ENCODE measurements at regions not wholly inside any gene's neighbourhood (a gene's known extent, or its start where the extent isn't known, plus 50 kb on each side); places are given as distances from the start of the nearest gene placed in this dataset.
A peak's percentile ranks its signal among the peaks of the same experiment; 100 is the strongest.

DNA sequence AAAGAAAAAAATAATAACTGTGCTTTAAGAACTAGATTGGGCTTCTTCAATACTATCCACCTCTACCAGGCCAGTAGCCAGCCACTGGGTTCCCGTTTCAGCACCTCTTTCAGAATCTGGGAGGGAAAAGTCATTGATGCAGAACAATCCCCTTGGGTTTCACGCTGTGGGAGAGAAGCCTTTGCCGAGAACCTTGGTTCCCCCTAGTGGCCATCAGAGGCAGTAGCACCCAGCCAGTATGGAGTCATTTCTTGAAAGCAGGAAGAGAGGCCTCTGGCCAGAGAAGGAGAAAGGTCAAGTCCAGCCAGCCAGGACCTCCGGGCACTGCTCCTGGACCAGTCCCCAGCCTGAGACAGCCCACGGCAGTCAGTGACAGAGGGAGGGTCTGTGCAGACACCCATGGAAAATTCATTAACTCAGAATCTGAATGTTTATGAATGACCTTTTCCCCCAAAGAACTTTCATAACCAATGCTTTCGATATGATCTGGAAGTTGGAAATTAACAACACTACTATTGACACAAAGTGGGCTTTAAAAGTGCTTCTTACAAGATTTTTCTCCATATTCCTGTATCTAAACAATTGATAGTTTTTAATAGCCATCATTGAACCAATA lies 51.2 kb upstream of the CDH5 start:
- peak; percentile 68 for DNase-seq (ENCODE audit: low spot score)

DNA sequence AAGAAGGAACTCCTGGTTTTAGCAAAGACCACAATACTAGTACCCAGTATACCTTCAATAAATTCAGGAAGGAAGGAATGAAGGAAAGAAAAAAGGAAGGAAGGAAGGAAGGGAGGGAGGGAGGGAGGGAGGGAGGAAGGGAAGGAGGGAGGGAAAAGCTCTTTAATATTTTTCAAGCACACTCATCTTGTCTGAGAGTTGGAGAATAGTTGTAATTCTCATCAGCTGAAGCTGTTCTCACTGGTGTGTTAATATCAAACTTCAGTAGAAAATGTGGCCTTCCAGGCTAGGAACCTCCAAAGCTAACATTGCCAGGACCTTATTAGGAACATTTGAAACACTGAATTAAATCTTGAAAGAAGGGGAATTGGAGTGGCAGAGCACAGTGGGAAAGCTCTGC lies 55.2 kb upstream of the CDH5 start:
- DNase-seq (ENCODE audit: low spot score): no peak

DNA sequence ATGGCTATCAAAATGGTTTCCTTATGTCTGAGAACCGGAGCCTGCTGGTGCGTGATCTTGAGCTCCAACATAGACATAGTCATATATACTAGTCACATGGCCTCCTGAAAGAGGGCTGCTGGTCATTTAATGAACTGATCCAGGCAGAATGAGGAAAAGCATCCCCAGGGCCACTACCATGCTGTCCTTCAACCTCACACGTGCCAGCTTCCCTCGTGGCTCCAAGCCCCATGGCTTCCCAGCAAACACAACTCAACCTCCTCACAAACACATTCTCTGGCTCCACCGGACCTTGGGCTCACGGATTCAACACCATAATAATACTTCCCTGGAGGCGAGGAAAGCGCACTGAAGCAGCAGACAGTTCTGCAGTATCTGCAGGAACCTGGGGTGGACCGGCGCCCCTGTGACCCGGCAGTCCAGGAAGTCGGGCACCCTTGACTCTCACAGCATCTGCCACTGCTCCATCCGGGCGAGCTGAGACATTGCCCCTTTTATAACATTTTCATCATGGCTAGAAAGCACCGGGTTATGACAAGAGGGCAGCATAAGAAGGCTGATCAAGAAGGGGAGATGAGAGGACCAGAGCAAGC lies 57.2 kb upstream of the CDH5 start:
- no peak for DNase-seq (ENCODE audit: low spot score)

DNA sequence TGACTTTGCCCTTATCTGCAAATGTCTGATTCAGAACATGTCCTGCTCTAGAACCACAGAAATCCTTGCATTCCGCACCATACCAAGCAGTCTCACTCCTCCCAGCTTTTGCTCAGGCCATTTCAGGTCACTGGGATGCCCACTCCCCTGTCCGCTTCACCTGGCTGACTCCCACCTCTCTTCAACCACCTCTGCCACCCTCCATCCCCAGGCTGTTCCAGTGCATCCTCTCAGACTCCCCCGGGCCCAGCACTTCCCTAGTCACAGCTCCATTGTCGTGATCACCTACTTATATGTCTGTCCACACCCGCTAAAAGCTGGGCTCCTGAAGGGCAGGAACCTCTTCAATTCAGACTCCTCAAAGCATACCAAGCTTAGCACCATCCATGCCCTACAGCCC lies 58.4 kb upstream of the CDH5 start:
- DNase-seq (ENCODE audit: low spot score): no peak

DNA sequence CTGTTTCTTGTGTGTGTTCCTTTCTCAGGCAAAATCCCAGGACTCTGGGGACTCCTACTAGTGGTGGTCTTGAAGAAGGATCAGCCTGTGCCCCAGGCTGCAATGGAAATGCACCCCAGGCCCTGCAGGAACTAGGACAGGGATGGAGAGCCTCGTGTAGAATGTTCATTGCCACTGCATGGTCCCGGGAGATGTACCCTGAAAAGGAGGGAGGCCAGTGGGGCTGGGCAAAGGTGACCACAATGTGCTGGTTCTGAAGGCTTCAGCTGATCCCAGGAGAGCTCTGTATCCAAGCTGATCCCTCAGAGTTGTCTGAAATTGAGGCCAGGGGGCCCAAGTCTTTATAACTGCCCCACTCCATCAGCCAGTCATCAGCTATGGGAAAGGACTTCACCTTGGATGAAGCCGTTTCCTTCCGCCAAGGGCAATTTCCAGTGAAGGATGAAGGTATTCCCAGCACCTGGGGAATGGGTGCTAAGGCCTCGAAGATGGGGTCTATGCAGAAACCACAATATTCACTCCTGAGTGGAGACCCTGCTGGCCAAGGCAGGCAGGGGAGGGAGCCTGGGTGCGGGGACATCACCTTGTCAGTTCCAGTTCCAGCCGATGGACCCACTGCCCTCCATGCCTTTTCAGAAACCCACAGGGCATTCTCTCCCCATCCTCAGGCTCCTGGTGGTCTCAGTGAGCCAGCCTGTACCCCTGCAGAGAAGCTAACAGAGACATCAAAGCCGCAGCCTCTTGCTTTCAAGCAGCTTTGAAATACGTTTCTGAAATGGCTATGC lies 59.9 kb upstream of the CDH5 start:
- DNase-seq (ENCODE audit: low spot score): no peak

DNA sequence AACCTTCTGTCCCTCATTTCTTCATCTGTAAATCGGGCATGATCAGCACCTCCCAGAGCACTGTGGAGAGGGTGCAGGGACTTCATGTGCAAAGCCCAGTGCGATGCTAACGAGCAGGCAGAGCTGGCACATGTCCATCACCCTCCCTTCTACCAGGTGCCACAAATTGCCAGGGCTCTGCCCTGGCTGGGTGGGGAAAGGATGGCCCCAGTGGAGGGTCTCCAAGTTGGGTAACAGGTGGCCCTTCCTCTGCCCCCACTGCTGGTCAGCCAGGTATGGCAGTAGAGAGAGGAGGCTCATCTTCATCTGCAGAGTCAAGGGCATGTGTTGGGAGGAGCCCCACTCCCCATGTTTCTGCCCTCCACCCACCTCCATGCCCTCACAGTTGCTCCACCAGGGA lies 61.5 kb upstream of the CDH5 start:
- no peak for DNase-seq (ENCODE audit: low spot score)

DNA sequence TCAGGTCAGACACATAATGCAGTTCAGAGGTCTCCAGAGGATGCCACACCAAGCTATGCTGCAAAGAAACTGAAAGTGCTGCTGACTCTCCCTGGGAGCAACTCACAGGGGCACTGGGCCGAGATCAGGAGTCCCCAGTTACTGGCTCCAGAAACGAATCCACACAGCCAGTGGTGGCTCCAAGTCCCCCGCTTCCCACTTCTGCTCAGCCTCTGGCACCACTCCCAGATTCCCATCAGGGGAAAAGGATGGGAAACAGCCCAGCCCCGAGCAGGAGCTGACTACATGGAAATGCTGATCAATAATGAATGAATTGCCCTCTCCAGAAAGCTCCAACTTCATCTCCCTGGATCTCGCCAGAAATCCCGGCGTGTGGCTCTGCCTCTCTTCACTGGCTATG lies 62.3 kb upstream of the CDH5 start:
- DNase-seq (ENCODE audit: low spot score): no peak

DNA sequence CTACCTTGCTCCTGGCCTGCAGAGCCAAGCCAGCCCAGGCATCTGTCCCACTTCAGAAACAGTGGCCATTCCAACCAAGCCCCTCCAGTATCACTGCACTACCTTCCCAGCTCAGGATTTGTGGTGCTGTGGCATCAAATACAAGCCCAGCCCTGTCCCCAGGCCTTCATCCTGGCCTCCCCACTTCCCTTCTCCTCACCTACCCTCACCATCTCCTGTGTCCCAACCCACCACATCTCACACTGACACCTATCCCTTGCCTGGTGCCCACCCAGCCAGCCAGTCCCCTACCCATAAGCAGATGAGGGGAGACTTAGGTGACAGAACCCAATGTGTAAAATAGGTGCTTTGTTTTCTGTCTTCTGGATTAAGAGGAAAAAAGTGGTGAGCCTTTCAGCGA lies 66.0 kb upstream of the CDH5 start:
- DNase-seq (ENCODE audit: low spot score): no peak

DNA sequence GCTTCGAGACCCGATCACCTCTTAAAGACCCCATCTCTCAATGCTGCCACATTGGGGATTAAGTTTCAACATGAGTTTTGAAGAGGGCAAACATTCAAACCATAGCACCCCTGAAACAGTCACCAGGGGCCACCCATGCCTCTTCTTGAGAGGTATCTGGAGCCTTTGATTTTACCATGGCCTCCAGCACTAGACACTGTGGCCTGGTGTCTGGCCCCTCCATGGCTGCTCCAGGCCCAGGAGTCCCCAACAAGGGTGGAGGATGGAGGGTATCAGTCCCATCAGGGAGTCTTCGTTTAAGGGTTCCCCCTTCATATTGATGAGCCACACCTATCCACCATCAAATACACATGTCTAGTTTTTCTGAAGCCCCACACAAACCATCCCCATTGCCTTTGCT lies 66.5 kb upstream of the CDH5 start:
- DNase-seq (ENCODE audit: low spot score): no peak

DNA sequence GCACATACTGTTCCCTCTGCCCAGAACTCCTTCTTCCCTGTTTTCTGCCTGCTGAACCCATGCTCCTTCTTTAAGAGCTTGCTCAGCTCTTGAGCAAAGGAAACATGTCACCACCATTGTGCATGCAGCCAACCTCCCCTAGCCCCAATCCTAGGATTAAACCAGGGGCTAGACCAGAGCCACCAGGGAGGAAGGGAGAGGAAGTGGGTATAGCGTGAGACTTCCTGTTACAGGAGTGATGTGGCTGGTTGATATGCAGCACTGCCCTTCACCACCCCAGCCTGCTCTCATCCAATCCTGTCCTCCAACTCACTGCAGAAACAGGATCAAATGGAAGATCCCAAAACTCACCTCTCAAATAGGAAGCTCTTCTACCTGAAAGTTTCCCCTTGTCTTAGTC lies 67.1 kb upstream of the CDH5 start:
- no peak for DNase-seq (ENCODE audit: low spot score)

DNA sequence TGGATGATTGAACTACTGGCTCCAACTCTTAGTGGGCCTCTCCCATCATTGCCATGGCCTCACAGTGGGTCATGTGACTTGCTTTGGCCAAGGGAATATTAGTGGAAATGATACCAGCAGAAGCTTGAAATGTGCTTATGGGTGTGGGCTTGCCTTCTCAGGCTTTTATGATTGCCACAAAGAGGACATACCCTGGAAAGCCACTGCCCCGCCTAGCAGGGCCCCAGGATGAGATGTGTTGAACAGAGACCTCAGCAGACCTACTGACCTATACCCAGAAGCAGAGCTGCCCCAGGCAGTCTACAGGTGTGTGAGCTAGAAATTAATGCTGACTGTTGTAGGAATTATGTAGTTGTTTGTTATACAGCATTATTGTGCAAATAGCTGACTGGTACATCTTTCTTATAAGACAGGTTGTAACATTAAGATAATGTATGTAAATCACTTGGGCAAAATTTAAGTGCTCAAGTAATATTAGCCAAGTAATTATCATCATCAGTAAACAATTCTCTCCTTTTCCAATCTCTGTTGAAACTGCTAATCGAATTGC lies 67.8 kb upstream of the CDH5 start:
- DNase-seq (ENCODE audit: low spot score): no peak

DNA sequence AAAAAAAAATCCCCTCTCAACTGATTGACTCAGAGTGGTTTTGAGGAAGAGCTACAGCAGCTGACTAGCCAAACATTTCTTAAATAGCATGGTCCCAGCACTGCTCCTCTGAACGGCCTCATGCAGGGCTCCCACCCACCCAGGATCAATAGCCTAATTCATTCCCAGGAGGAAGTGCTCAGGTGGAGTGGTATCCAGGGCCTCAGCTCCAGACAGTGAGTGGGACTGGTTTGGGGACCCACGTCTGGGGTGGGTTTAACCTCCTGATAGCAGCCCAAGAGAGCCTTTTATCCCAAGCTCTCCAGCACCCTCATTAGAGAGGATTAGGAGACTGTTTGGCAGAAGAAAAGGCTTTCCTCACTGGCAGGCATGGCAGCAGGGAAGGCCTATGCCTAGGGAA lies 68.5 kb upstream of the CDH5 start:
- no peak for DNase-seq (ENCODE audit: low spot score)

DNA sequence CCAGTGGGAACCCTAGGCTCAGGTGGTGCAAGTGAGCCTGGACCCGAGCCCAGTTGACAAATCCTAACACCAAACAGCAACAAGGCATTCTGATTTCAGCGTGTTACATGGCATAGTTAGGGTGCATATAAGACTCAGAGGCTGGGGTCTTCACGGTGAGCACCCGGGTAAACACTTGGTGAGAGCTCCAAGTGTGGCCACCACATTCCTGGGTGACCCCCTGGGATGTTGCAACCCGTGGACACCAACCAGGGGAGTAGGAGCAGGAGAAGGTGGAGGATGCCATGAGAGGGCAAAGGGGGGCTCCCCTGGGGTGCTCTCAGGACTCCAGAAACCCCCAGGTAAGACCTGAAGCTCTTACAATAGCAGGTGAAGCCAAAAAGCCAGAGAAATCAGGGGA lies 69.9 kb upstream of the CDH5 start:
- DNase-seq (ENCODE audit: low spot score): no peak

DNA sequence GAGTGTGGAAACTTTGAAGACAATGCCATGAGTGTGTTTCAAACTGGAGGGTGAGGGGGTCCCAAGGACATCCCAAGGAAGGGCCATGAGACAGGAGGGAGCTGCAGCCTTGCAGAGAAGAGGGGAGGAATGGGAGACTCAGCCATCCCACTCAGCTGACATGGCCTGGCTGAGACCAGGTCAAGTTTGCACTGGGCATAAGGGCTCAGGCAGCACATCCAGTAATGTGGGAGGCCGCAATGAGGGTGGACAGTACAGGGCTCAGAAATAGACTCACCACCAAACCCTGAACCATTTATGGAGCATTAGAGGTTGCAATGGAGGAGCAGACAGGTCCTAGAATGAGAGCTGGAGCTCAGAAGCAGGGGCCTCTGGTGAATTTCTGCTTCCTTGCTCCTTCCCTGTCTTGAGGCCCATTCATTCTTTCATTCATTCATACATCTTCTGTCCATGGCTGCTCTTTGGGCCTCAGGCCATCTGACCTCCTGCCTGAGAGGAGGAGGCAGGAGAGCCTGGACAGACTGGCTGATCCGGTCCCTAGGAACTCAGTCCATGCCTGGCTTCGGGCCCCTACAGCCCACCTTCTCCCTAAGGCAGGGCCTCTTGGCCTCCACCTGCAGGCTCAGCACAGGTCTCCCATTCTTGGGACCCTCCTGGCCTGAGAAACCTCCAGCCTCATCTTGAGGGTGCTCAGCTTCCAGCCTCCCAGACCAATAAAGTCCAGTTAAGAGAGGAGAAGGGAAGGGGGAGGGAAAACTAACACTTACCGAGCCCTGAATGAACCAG lies 70.5 kb upstream of the CDH5 start:
- DNase-seq (ENCODE audit: low spot score): no peak

DNA sequence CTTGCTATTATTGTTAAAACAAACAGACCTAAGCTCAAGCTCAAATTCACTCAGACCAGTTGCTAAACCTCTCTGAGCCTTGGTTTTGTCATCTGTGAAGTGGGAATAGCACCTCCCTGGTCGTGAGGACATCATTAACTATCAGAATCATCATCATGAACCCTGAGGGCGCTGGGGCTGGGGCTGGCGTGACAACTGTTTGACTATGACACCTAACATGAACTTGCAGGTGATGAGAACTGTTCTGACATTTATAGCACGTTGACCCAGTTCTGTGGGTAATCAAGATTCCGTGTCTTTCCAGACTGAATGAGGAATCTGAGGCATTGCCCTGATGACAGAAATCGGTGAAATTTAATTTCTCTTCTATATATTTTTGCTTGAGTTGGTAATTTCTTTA lies 71.3 kb upstream of the CDH5 start:
- DNase-seq (ENCODE audit: low spot score): no peak

DNA sequence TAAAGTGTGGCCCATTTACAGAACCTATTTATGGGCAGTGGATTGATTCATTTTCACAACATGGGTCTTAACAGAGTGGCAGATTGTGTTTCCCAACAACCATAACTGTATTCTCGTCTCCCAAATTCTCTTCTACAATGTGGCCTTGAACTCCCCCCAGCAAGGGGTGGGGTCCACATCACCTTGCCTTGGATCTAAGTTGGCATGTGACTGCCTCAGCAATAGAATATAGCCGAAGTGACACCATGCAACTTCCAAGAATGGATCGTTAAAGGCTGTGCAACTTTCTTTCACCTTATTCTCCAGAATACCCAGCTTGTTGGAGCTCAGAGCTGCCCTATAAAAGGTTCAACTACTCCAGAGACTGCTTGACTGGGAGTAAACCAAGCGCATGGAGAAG lies 72.0 kb upstream of the CDH5 start:
- DNase-seq (ENCODE audit: low spot score): no peak

DNA sequence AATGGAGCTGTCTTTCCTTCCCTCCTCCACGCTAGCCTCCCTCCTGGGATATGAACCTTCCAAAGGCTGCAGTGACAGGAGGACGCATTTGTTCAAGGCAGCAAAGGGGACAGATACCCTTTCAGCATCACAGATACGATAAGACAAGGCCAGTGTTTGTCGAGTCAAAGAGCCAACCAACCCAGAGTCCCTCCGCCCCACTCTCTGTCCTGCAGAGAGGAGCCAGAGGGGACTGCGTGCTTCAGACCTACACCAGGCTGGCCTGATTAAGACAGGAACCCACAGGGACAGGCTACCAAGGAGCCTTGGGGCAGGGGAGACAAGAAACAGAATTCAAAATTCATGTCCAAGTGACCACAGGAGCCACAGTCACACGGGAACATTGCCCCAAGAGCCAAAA lies 72.6 kb upstream of the CDH5 start:
- DNase-seq (ENCODE audit: low spot score): no peak

DNA sequence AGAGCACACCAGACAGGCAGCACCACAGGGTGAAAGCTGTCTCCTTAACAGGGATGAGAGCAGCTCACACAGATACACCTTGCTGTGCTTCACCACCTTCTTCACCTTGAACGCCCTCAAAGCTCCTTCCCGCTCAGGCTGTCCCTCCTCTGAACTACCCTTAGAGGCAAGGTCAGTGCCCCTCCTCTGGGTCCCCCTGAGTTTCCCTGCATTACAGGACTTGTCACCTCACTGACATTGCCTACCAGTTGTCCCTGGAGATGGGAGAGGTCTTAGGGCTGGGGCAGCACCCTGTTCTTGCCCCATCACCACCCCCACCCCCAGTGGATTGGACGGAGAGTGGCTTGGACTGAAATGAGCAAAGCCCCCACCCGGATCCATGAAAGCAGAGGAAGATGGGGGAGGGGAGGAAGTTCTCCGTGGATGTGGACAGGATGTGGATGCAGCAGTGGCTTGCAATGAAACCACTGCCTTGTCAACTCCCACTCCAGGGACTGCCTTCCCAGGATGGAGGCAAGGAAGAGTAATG lies 73.2 kb upstream of the CDH5 start:
- no peak for DNase-seq (ENCODE audit: low spot score)

DNA sequence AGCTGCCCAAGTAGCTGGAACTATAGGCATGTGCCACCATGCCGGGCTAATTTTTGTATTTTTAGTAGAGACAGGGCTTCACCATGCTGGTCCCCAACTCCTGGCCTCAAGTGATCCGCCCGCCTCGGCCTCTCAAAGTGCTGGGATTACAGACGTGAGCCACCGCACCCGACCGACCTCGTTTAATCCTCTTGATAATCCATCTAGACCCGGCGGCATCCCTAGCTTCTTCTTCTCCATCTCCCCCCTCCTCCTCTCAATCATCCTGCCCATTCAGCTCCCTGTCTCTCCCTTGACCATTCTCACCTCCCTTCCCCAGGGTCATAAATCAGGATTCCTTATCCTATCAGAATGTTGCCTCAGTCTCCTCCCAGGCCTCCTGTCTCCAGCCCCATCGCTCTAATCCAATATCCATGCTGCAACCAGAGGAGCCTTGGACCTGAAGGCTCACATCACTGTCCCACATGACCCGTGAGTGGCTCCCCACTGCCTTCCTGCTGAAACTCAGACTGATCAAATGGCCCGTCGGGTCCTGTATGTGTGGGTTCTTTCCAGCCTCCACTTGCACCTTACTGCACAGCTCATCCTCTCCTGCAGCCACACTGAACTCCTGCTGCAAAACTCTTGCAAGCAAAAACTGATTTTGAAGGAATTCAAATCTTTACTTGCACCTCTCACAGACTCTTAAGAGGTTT lies 74.1 kb upstream of the CDH5 start:
- DNase-seq (ENCODE audit: low spot score): no peak

DNA sequence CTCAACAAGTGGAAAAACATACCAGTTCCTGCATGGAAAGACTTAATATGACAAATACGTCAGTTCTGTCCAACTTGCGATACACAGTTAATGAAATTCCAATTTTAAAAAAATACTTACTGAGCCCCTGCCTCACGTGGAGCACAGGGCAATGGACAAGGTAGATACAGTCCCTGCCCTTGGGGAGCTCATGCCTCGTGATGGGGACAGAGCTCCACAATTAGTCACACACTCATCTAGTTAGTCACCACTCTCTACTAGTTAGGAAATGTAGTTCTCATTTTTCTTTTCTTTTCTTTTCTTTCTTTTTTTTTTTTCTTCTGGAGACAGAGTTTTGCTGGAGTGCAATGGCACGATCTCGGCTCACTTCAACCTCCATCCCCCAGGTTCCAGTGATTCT lies 74.7 kb upstream of the CDH5 start:
- no peak for DNase-seq (ENCODE audit: low spot score)

DNA sequence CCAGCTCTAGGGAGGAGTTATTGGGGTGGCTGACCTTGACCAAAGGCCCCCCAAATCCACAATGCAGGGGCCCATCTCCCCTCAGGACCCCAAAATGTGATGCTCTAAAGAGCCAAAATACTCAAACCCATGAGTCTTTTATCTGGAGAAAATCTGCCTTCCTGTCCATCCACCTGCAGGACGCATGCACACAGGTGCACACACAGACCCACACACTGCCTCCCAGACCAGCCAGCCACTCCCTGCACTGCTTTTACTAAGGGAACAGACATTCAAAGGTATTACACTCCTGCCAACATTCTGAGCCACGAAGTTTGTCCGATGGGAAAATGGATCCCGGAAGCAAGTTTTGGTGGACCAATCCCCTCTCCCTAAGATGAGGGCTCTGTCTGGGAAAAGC lies 76.1 kb upstream of the CDH5 start:
- no peak for DNase-seq (ENCODE audit: low spot score)

DNA sequence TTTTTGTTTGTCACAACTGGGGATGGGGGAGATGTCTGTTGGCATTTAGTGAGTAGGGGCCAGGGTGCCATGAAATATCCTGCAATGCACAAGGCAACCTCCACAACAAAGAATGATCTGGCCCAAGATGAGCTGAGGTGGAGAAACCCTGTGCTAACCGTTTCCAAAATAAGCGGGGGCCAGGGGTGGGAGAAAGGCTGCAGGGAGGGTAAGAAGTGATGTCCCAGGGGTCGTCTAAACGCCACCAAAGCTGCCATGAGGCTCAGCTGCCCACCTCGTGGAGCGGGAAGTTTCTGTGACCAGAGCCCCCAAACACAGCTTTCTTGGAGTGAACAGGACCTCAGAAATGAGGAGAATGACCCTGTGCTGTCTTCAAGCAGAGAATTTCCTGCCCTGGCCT lies 76.5 kb upstream of the CDH5 start:
- DNase-seq (ENCODE audit: low spot score): no peak
